ENCODE measurements at regions not wholly inside any gene's neighbourhood (a gene's known extent, or its start where the extent isn't known, plus 50 kb on each side); places are given as distances from the start of the nearest gene placed in this dataset.

GRCh38 chr6:121809211-121809610, 373.8 kb downstream of the GJA1 start:
- no peak for TF ChIP-seq POLR2A (IDR thresholded peaks at IDR 0.05; ENCODE audit: low read depth, low read length)
- no peak for TF ChIP-seq TAF1 (IDR thresholded peaks at IDR 0.05; ENCODE audit: borderline replicate concordance, low read depth, low read length)
